HG03159 (cell line): ENCODE measurements at regions not wholly inside any gene's neighbourhood (a gene's known extent, or its start where the extent isn't known, plus 50 kb on each side); places are given as distances from the start of the nearest gene placed in this dataset.
A peak's percentile ranks its signal among the peaks of the same experiment; 100 is the strongest.
"Not testable (repeated sequence)": the region's sequence is repeated elsewhere in the genome, so short reads cannot be mapped to it uniquely, and the experiment has no call there.

Experiments
- ATAC-seq: cut with Tn5 transposase; IDR thresholded peaks from one replicate; pipeline ENCODE4 v1.9.1; 2021; ENCODE audit warnings: mild to moderate bottlenecking, moderate library complexity; ENCODE audit not compliant: unreplicated experiment

DNA sequence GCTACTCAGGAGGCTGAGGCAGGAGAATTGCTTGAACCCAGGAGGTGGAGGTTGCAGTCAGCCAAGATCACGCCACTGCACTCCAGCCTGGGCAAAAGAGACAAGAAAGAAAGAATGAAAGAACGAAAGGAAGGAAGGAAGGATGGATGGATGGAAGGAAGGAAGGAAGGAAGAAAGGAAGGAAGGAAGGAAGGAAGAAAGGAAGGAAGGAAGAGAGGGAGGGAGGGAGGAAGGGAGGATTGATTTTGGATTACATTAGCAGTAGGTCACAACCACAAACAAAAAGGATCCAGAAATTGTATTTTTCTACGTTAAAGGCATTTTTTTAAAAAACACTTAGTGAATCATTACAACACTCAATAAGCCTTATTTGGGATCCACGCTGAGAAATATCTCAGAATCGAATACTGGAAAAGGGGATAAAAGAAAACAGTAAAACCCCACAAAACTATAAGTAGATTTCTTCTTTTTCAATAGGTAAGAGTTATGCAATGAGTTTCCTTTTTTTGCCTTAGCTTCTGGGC, 136.9 kb upstream of the FREM1 start:
- ATAC-seq = no peak

DNA sequence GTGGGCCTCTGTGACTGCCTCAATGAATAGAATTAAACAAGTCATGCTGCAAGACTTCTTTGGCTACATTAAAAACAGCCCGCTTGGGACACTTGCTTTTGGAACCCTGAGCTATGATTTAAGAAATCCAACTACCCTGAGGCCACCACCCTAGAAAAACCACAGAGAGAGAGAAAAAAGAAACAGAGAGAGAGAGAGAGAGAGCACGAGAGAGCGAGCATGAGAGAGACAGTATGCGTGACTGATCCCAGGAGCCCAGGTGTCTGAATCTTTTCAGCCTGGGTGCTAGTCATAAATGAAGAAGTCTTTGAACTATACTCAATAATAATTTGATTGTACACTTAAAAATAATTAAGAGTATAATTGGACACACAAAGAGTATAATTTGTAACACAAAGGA, 123.1 kb upstream of the FREM1 start:
- ATAC-seq = no peak

DNA sequence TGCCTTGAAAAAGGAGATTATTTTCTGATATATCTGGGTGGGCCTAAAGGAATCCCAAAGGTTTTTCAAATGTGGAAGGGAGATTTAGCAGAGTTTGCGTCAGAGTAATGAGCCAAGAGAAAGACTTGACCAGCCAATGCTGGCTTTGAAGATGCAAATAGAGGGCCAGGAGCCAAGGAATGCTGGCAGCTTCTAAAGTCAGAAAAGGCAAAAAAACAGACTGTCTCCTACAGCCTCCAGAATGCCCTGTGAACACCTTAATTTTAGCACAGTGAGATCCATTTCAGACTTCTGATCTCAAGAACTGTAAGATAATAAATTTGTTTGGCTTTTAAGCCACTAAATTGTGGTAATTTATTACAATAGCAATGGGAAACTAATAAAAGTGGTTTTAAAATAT, 122.6 kb upstream of the FREM1 start:
- ATAC-seq = no peak

DNA sequence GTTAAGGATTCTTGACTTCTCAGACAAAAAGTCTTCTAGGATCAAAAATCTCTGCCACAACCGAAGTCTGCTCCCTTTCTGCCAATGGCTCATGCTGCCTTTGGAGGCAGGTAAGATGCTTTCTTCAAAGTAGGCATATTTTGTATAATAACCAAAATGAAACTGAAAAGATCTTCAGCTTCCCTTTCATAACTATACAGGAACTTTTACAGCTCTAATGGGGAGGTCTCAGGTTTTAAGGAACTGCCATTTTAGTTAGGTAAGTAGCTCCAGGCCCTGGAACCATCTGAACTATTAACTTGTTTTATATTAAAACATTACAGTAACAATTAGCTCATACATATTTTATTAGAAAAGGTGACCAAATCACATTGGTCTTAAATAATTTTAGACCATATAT, 110.9 kb upstream of the FREM1 start:
- no peak for ATAC-seq

DNA sequence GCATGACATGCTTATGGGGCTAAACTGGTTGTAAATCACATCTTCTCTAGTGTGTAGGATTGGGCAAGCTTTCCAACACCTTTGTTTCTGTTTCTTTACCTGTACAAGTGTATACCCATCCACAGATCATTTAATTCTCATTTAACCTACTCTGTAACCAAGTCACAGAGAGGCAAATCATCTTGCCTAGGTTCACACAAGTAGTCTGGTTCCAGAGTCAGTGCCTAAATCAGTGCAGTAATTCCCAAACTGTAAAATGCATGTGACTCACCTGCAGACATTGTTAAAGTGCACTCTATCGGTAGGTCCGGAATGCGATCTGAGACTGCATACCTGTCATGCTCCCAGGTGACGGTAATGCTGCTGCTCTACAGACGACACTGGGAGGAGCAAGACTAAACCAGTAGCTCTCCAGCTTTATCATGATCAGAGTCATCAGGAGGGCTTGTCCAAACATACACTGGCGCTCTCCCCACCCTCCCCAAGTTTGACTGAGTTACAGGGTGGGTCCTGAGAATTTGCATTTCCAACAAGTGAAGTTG, 107.9 kb upstream of the FREM1 start:
- ATAC-seq = no peak

DNA sequence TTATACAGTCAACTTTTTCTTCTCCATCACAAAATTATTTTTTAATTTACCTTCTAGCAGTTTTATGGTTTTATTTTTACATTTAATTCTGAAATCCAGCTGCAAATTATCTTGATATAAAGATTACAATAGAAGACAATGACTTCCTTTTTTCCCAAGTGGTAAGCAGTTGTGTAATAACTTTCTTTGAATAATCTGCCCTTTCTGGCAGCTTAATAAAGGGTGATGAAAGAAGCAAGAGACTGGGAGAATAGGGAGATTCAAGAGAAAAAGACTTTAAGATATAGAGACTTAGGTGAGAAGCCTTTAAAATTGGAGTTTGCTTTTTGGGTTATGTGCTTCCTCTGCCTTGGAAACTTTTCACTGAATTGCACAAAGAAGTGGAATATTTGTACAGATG, 100.4 kb upstream of the FREM1 start:
- no peak for ATAC-seq

DNA sequence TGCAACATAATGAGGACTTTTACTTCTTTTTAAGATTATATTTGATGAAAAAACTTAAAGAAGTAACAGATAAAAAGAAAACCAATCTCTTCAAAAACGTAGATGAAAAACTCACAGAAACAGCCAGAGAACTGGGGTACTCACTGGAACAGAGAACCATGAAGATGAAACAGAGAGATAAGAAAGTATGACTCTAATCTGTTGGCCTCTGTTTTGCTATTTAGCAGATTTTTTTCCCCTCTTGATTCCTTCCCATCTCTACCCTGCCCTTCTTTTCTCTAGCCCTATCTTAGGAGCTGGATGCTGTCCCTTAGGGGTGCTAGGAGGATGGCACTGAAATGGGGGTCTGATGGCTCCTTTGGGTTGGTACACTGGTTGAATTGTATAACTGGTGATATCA, 97.5 kb upstream of the FREM1 start:
- no peak for ATAC-seq

DNA sequence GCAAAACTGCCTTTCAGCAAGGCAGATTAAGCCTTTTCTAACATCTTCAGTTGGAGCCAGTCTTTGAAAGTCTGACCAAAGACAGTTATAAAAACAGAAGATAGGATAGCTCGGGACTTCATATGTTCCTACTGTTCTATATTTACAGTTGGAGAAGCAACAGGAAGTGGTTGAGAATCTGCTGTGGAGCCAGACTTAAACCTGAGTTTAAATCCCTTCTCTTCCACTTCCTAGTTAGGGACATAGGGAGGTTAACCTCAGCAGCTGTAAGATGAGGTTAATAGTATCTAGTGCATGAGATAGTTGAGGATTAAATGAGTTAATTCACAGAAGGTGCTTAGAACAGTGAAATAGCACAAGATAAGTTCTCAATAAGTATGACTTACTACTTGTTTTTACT, 84.5 kb upstream of the FREM1 start:
- no peak for ATAC-seq

DNA sequence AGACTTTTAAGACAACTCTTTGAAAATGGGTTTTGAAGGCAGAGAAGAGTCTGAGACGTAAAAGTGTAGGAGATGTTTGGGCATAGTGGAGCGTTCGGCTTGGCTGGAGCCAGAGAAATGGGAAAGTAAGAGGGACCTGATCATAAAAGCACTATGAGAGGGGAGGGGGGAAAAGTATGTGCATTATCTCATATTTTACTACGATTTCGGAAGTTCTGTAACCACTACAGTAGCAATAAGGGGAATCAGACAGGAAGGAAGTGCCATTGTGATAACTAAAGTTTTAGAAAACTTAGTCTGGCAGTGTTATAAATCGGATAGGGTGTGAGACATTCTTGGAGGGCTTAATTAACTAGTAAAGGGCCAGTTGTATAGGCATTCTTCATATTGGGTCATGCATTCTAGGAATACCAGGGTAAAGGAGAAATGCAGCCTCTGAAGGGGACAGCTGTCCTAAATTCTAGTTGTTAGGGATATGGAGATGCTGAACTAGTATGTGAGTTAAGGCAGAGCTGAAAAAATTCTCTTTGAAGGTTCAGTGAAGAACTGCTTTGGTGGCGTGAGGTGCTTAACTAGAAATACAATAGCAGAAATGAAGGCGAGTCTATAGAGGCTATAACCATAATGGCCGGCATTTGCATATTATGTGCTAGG, 83.8 kb upstream of the FREM1 start:
- no peak for ATAC-seq

DNA sequence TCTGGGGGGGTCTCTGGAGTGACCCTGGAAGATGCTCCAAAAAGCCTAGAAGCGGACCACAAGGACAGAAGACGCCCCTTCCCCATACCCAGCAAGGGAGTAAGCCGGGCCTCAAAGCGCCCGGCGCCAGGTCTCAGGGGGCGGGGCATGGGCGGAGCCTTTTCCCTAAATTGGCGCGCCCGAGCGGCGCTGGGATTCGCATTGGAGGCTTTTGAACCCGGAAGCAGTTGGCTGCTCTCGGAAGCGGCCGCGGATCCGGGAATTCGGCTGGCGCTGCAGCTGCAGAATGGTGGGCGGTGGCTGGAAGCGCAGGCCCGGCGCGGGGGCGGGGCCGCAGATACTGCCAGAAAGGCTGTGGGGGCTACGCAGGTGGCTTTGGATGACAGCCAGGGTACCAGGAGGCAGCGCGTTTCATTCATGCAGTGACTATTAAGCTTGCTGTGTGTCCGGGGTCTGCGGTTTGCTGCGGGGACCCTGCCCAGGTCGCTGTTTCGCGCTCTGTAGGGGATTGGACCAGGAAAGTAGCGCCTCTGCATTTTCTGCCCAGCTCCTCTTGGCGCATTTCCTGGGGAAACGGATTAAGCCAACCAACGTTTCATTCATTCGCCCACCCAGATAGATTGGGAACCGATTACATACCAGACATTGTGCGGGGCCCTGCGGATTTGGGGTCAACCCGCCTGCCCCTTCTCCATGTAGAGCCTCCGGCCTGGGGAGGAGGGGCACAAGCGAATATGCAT, 83.0 kb upstream of the FREM1 start:
- no peak for ATAC-seq

DNA sequence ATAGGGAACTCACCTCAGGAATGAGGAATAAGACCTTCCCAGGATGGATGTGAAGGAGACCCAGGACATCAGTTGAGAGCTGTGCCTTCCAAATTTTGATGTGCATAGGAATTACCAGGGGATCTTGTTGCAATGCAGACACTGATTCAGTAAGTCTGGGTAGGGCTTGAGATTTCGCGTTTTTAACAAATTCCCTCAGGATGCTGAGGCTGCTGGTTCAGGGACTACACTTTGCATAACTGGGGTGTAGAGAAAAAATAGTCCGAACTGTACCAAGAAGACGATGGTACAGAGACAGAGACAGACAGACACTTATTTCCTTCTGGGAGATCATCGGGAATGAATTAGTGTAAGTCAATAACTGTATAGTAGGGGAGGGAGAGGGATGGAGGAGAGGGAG, 82.3 kb upstream of the FREM1 start:
- ATAC-seq = no peak

DNA sequence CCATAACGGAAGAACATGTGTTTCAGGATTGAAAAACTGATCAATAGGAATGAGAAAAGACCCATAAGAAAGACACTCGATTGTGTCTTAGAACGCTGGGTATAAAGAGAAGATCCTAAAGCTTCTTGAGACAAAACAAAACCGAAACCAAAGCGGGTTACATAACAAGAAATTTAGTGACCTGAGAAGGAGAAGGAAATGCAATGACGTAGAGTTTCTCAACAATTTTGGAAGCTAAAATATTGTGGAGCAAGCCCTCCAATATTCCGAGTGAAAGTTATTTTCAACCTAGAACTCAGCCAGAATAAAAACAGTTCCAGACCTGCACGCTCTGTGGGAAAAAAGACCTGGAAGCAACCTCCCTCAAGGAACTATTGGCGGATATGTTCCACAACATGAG, 81.9 kb upstream of the FREM1 start:
- ATAC-seq = no peak

DNA sequence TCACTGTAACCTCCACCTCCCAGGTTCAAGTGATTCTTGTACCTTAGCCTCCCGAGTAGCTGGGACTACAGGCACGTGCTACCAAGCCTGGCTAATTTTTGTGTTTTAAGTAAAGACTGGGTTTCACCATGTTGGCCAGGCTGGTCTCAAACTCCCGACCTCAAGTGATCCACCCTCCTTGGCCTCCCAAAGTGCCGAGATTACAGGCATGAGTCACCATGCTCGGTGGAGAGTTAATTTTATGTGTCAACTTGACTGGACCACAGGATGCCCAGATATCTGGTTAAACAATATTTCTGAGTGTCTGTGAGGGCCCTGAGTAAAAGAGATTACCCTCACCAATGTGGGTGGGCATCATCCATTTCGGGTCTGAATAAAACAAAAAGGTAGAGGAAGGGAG, 80.4 kb upstream of the FREM1 start:
- not testable (repeated sequence) for ATAC-seq

DNA sequence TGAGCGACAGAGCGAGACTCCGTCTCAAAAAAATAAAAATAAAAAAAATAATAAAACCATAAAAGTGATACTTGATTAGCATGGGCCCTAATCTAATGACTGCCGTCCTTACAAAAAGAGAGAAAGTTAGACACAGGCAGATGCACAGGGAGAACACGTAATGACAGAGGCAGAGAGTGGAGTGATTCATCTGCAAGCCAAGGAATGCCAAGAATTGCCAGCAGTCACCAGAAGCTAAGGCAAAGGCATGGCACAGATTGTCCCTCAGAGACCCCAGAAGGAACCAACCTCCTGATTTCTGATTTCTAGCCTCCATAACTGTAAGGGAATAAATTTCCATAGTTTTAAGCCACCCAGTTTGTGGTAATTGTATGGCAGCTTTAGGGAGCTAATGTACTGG, 79.6 kb upstream of the FREM1 start:
- no peak for ATAC-seq

DNA sequence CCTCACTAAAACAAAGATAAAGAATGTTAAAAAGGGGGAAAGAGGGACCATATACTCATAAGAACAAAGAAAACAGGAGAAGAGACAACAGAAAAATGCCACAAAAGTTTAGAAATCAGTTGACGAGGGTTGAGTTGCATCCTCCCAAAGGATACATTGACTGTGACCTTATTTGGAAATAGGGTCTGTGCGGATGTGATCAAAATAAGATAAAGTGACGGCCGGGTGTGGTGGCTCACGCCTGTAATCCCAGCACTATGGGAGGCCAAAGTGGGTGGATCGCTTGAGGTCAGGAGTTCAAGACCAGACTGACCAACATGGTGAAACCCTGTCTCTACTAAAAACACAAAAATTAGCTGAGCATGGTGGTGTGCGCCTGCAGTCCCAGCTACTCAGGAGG, 79.1 kb upstream of the FREM1 start:
- not testable (repeated sequence) for ATAC-seq

DNA sequence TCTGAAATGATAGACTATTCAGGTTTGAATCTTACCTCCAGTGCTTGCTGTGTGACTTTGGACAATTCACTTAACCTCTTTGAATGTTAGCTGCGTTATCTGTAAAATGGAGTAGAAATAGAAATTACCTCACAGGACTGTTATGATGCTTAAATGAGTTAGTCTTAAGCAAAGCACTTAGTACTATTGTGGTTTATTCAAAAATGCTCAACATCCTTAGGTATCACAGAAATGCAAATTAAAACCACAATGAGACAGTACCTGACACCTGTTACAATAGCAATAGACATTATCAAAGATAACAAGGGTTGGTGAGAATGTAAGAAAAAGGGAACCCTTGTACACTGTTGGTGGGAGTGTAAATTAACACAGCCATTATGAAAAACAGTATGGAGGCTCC, 77.6 kb upstream of the FREM1 start:
- peak; percentile 75 for ATAC-seq

DNA sequence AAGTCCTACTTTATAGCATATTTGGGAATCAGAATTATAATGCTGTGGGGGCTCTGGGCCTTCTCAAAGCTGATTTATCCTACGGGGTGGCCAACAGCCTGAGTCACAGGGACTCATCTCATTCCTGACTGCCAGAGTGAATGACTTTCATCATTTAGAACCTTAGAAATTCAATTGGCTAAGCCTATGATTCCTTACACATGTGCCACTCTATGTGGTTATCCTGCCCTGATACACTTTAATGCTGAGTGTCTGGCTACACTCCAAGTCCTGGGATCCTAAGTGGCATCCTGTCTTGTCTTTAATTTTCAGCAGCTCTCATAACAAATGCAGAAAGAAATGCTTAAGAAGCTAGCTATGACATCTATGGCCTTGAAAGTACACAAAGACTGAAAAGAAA, 75.2 kb upstream of the FREM1 start:
- no peak for ATAC-seq

DNA sequence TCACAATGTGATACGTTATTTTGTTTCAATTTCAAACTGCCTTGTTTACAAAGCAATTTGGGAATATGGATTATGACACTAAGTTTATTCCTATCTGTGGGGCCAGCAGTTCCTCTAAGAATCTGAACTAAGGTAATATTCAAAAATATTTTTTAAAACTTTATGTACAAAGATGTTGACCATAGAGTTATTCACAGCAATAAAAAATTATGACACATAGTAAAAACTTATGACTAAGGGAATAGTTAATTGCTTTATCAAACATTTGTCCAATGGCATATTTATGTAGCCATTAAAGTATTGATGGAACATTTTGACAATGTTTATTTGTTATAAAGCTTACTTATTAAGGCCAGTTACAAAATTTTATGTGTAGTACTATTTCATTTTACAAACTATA, 73.4 kb upstream of the FREM1 start:
- no peak for ATAC-seq

DNA sequence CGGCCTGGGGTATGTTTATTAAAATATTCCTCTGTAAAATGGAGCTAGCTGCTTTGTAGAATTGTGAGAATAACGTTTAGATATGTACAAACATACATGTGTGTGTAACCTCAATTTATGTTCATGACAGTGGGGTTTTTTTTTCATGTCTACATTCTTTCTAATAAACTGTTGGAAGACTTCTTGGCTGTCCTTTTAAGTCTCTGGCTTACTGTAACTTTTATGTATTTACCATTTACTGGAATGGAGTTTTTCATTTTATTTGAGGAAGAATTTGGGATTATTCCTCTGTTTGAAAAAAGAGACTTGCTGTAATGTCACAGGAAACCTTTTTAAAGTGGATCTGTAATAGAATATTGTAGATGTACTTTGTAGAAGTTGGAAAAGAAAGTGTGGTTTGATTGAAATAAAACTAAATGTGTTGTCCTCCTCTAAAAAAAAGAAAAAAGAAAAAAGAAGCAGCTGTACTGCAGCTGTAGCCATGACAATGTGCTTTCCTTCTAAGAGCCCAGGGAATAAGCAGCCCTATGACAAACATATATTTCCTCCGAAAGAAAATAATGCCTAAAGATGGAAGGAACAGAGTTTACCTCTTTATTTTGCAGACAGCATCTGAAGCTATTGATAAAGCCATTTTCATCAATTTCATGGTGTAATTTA, 71.2 kb upstream of the FREM1 start:
- no peak for ATAC-seq

DNA sequence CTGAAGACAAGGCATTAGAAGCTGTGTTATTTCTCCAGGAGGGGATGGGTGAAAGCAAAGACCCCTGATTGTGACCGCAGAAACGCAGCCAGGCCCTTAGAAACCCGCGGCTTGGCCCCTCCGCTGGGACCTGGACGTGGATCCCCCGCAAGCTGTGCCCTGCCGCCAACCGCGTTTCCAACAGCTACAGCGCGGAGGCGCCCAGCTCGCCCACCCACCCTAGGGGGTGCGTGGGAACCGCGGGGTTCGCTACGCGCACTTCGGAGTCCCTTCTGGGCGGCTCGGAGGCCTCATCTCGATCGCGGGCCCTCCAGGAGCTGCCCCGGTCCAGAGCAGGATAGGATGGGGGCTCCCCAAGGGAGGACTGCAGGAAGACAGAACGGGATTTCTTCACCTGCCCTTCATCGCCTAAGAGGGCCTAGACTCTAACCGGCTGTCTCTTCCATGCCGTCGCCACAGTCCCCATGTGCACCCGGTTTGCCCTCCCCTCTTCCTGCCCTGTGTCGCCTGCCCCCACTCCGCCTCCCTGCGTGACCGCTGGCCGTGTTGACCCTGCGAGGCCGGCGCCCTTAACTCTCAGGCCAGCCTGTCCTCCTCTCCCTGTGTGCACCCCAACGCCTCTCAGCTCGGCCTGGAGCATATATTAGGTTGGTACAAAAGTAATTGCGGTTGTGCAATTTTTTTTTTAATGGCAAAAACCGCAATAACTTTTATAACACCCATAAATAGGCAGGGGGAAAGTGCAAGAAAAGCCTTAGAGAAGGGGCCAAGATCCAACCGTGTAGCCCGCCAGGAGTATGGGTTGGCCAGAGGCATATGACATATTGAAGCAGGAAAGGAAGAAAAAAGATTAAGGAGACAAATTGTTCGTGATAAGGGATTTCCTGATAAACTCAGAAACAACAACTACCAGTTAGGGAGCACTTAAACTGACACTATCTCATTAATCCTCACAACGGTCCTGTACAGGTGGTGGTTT, 68.1 kb upstream of the FREM1 start:
- ATAC-seq = no peak
